GM23248 (cell line): ENCODE measurements at regions not wholly inside any gene's neighbourhood (a gene's known extent, or its start where the extent isn't known, plus 50 kb on each side); places are given as distances from the start of the nearest gene placed in this dataset.

Experiments used
- DNase-seq: peaks from one replicate; pipeline ENCODE4 v3.0.0-alpha.2; 2015
- H2AFZ ChIP-seq: fragments of 200-600 bp; sonication (generic); 2 replicates; pipeline ENCODE4 v1.6.1; 2016; ENCODE audit warnings: antibody characterized with exemption
- H3F3A ChIP-seq: fragments of 200-600 bp; sonication (generic); 2 replicates; pipeline ENCODE4 v1.6.1; 2016; ENCODE audit warnings: mild to moderate bottlenecking, antibody characterized with exemption, mixed run types; ENCODE audit not compliant: insufficient read depth
- H3K27ac ChIP-seq: fragments of 200-600 bp; sonication (generic); 2 replicates; pipeline ENCODE4 v1.5.1; 2016; ENCODE audit warnings: mild to moderate bottlenecking
- H3K27me3 ChIP-seq: fragments of 200-600 bp; sonication (generic); replicated peaks from 2 replicates; pipeline ENCODE4 v1.6.1; 2016; ENCODE audit warnings: mild to moderate bottlenecking; ENCODE audit not compliant: insufficient read depth
- H3K36me3 ChIP-seq: fragments of 200-600 bp; sonication (generic); 2 replicates; pipeline ENCODE4 v1.6.1; 2016; ENCODE audit warnings: low read depth, mild to moderate bottlenecking
- H3K4me1 ChIP-seq: fragments of 200-600 bp; sonication (generic); 2 replicates; pipeline ENCODE4 v1.6.1; 2016; ENCODE audit warnings: mild to moderate bottlenecking; ENCODE audit not compliant: insufficient read depth
- H3K4me2 ChIP-seq: fragments of 200-600 bp; sonication (generic); one replicate; pipeline ENCODE4 v1.6.1; 2016; ENCODE audit warnings: mild to moderate bottlenecking; ENCODE audit not compliant: unreplicated experiment
- H3K4me3 ChIP-seq: fragments of 200-600 bp; sonication (generic); 2 replicates; pipeline ENCODE4 v1.5.1; 2016; ENCODE audit warnings: mild to moderate bottlenecking
- H3K79me2 ChIP-seq: fragments of 200-600 bp; sonication (generic); 2 replicates; pipeline ENCODE4 v1.6.1; 2016; ENCODE audit warnings: mild to moderate bottlenecking; ENCODE audit not compliant: insufficient read depth
- H3K9ac ChIP-seq: fragments of 200-600 bp; sonication (generic); 2 replicates; pipeline ENCODE4 v1.6.1; 2016; ENCODE audit warnings: mild to moderate bottlenecking
- H3K9me2 ChIP-seq: fragments of 200-600 bp; sonication (generic); 2 replicates; pipeline ENCODE4 v1.6.1; 2016; ENCODE audit warnings: mixed run types, mild to moderate bottlenecking, moderate library complexity; ENCODE audit not compliant: insufficient read depth
- H3K9me3 ChIP-seq: fragments of 200-600 bp; sonication (generic); one replicate; pipeline ENCODE4 v1.6.1; 2017; ENCODE audit warnings: low read depth
- H4K20me1 ChIP-seq: fragments of 200-600 bp; sonication (generic); 2 replicates; pipeline ENCODE4 v1.6.0; 2016; ENCODE audit not compliant: insufficient read depth
- EZH2 ChIP-seq: fragments of 200-600 bp; sonication (generic); IDR thresholded peaks from 2 replicates; pipeline ENCODE4 v1.6.1; 2018; ENCODE audit warnings: antibody characterized with exemption, mild to moderate bottlenecking; ENCODE audit not compliant: insufficient read depth, poor library complexity, severe bottlenecking
- EZH2phosphoT487 ChIP-seq: fragments of 200-600 bp; sonication (generic); IDR thresholded peaks from 2 replicates; pipeline ENCODE4 v1.6.1; 2018; ENCODE audit warnings: antibody characterized with exemption, moderate library complexity, mild to moderate bottlenecking, low read depth; ENCODE audit not compliant: insufficient read depth
- WGBS, 2 experiments: methylation state at CpG; one replicate each; pipeline ENCODE4 v1.1.6; 2015 to 2017; ENCODE audit warnings: low lambda C conversion rate in 2 of 2, low coverage in 1 of 2; ENCODE audit errors: missing lambda C conversion rate in 2 of 2; 5-methylcytosine and 5-hydroxymethylcytosine counted together
- in situ Hi-C: fragments of 300-500 bp; cut with MboI; formaldehyde crosslinking; loops from 2 replicates; pipeline ENCODE4 v1.15.0; 2020

- H3K27ac ChIP-seq = no peak overlapping the region
- H3K36me3 ChIP-seq = no peaks in the 10 kb centered on the region
- no peak overlapping the region for H2AFZ ChIP-seq
- no peaks in the 10 kb centered on the region for H3K9me3 ChIP-seq
- H3K27me3 ChIP-seq = no peaks in the 10 kb centered on the region
- H3K4me2 ChIP-seq = no peak overlapping the region
- TF ChIP-seq EZH2phosphoT487 = no peak
- no peak for TF ChIP-seq EZH2
- H3K79me2 ChIP-seq = no peaks in the 10 kb centered on the region
- DNase-seq = no peak
- no peaks in the 10 kb centered on the region for H3K4me1 ChIP-seq
- H3K4me3 ChIP-seq = no peak overlapping the region
- H3K9ac ChIP-seq = no peak overlapping the region
- no peaks in the 10 kb centered on the region for H4K20me1 ChIP-seq
- no peaks in the 10 kb centered on the region for H3K9me2 ChIP-seq
- in situ Hi-C loops = no loop called here
- 68 to 71% methylated on average over 11 of the region's 11 CpGs for WGBS, 2 experiments
- H3F3A ChIP-seq = no peaks in the 10 kb centered on the region
Measured at GRCh38 chr12:13697973-13698372, 283.4 kb downstream of the GRIN2B start.

- Histone ChIP-seq H3K79me2 (no peaks in the 10 kb centered on the region), H3K9ac (no peak overlapping the region), H3K4me1 (no peaks in the 10 kb centered on the region), H3K9me3 (no peaks in the 10 kb centered on the region), H3K4me2 (no peak overlapping the region), H3K36me3 (no peaks in the 10 kb centered on the region), H3K9me2 (no peaks in the 10 kb centered on the region), H3K4me3 (no peak overlapping the region), H3K27me3 (no peaks in the 10 kb centered on the region), H3F3A (no peaks in the 10 kb centered on the region), H4K20me1 (no peaks in the 10 kb centered on the region), H2AFZ (no peak overlapping the region), H3K27ac (no peak overlapping the region)
- in situ Hi-C loops = no loop called here
- no peak for DNase-seq
- no peak for TF ChIP-seq EZH2phosphoT487
- no peak for TF ChIP-seq EZH2
- 39 to 41% methylated on average over 2 of the region's 2 CpGs for WGBS, 2 experiments
Measured at GRCh38 chr12:13695781-13696180, 285.6 kb downstream of the GRIN2B start.

GRCh38 chr12:13692332-13692731 is 289.1 kb downstream of the GRIN2B start:
- no peak overlapping the region for H3K4me2 ChIP-seq
- no peak for DNase-seq
- no peak overlapping the region for H3K4me3 ChIP-seq
- no peaks in the 10 kb centered on the region for H3K27me3 ChIP-seq
- no peaks in the 10 kb centered on the region for H4K20me1 ChIP-seq
- TF ChIP-seq EZH2phosphoT487 (no peak), EZH2 (no peak)
- no peaks in the 10 kb centered on the region for H3K9me3 ChIP-seq
- H3K9ac ChIP-seq = no peak overlapping the region
- WGBS, 2 experiments = 29 to 30% methylated on average over 4 of the region's 4 CpGs
- no peak overlapping the region for H3K27ac ChIP-seq
- H3K4me1 ChIP-seq = no peaks in the 10 kb centered on the region
- H3K36me3 ChIP-seq = no peaks in the 10 kb centered on the region
- no peaks in the 10 kb centered on the region for H3K9me2 ChIP-seq
- no peak overlapping the region for H2AFZ ChIP-seq
- H3K79me2 ChIP-seq = no peaks in the 10 kb centered on the region
- in situ Hi-C loops = no loop called here
- no peaks in the 10 kb centered on the region for H3F3A ChIP-seq

GRCh38 chr12:13691598-13691997 is 289.8 kb downstream of the GRIN2B start:
- H3K36me3 ChIP-seq = no peaks in the 10 kb centered on the region
- H3K9me3 ChIP-seq = no peaks in the 10 kb centered on the region
- no peak overlapping the region for H3K4me2 ChIP-seq
- no peak for TF ChIP-seq EZH2phosphoT487
- no peak for TF ChIP-seq EZH2
- H3K27ac ChIP-seq = no peak overlapping the region
- no peaks in the 10 kb centered on the region for H3K27me3 ChIP-seq
- H3K9me2 ChIP-seq = no peaks in the 10 kb centered on the region
- H3K79me2 ChIP-seq = no peaks in the 10 kb centered on the region
- no peak overlapping the region for H3K9ac ChIP-seq
- no peaks in the 10 kb centered on the region for H3K4me1 ChIP-seq
- H2AFZ ChIP-seq = no peak overlapping the region
- DNase-seq = no peak
- H3F3A ChIP-seq = no peaks in the 10 kb centered on the region
- no peak overlapping the region for H3K4me3 ChIP-seq
- H4K20me1 ChIP-seq = no peaks in the 10 kb centered on the region
- 0% methylated on average over 1 of the region's 1 CpG for WGBS, 2 experiments
- in situ Hi-C loops = no loop called here

- Histone ChIP-seq H3K27me3 (no peaks in the 10 kb centered on the region), H3K9me3 (no peaks in the 10 kb centered on the region), H3K9me2 (no peaks in the 10 kb centered on the region), H3K36me3 (no peaks in the 10 kb centered on the region), H3K4me1 (no peaks in the 10 kb centered on the region), H4K20me1 (no peaks in the 10 kb centered on the region), H3K9ac (no peak overlapping the region), H2AFZ (no peak overlapping the region), H3K4me3 (no peak overlapping the region), H3K4me2 (no peak overlapping the region), H3K27ac (no peak overlapping the region), H3K79me2 (no peaks in the 10 kb centered on the region), H3F3A (no peaks in the 10 kb centered on the region)
- in situ Hi-C loops = no loop called here
- TF ChIP-seq EZH2 (no peak), EZH2phosphoT487 (no peak)
- no peak for DNase-seq
Measured at GRCh38 chr12:13687633-13688032, 293.8 kb downstream of the GRIN2B start.
